GM12878 (cell line): ENCODE measurements at regions not wholly inside any gene's neighbourhood (a gene's known extent, or its start where the extent isn't known, plus 50 kb on each side); places are given as distances from the start of the nearest gene placed in this dataset.

Experiments
- ATAC-seq: fragments of 200-7000 bp; cut with Tn5 transposase; 3 replicates; pipeline ENCODE4 v1.9.1; 2020; ENCODE audit warnings: mild to moderate bottlenecking, moderate library complexity
- BruUV-seq: library from RNA; stranded (reverse); fragments of 400-500 nt; replicated peaks from 2 replicates; lab custom pipeline; 2021; lab: Mats Ljungman, UMichigan
- CTCF ChIA-PET: fragments of 300-600 bp; sonication (Branson Sonifier 250); formaldehyde crosslinking; extraction: SDS; loops from one replicate; lab custom pipeline; 2021; ENCODE audit warnings: inconsistent platforms; lab: Yijun Ruan, JAX
- POLR2A ChIA-PET: fragments of 350-600 bp; formaldehyde crosslinking; extraction: SDS; loops from one replicate; lab custom pipeline; 2021; ENCODE audit warnings: inconsistent platforms; lab: Charles Lee
- RAD21 ChIA-PET: fragments of 300-600 bp; sonication (Branson Sonifier 250); formaldehyde crosslinking; loops from one replicate; lab custom pipeline; 2023; ENCODE audit warnings: antibody characterized with exemption; ENCODE audit not compliant: unreplicated experiment; lab: Charles Lee
- SMC1A ChIA-PET: fragments of 300-600 bp; sonication (Branson Sonifier 250); formaldehyde crosslinking; loops from one replicate; lab custom pipeline; 2023; ENCODE audit not compliant: unreplicated experiment, uncharacterized antibody; lab: Charles Lee
- DNase-seq: peaks from one replicate; pipeline ENCODE4 v3.0.0-alpha.2; 2011; ENCODE audit warnings: low read depth, low spot score
- FAIRE-seq: peaks from 3 replicates; lab custom pipeline; 2011; peaks lifted over from hg19 to GRCh38; lab: Jason Lieb, UNC
- H2AFZ ChIP-seq: 2 replicates; pipeline ENCODE4 v1.6.0; 2011; ENCODE audit warnings: low read depth, low read length, control low read depth; ENCODE audit not compliant: control insufficient read depth
- H3K27ac ChIP-seq: 2 replicates; pipeline ENCODE4 v1.5.1; 2011; ENCODE audit warnings: control low read depth; ENCODE audit not compliant: control insufficient read depth, insufficient read depth
- H3K27me3 ChIP-seq, 2 experiments: replicated peaks in 1 of 2; 2 replicates each; pipeline versions ENCODE4 v1.6.0 to v1.6.1; 2011; ENCODE audit warnings: low read length in 1 of 2; ENCODE audit not compliant: control insufficient read depth in 2 of 2, insufficient read depth in 2 of 2
- H3K36me3 ChIP-seq, 2 experiments: 2 replicates each; pipeline ENCODE4 v1.5.1; 2011; ENCODE audit warnings: low read length in 1 of 2; ENCODE audit not compliant: control insufficient read depth in 2 of 2, insufficient read depth in 2 of 2
- H3K4me1 ChIP-seq: 2 replicates; pipeline ENCODE4 v1.6.1; 2011; ENCODE audit warnings: mild to moderate bottlenecking, low read length, moderate library complexity, mixed read lengths; ENCODE audit not compliant: control insufficient read depth, insufficient read depth
- H3K4me2 ChIP-seq: 2 replicates; pipeline ENCODE4 v1.6.0; 2011; ENCODE audit warnings: control low read depth; ENCODE audit not compliant: control insufficient read depth, insufficient read depth
- H3K4me3 ChIP-seq: fragments of 200-600 bp; sonication (generic); 2 replicates; pipeline ENCODE4 v1.5.1; 2016
- H3K79me2 ChIP-seq: 2 replicates; pipeline ENCODE4 v1.6.0; 2011; ENCODE audit warnings: low read length; ENCODE audit not compliant: control insufficient read depth, insufficient read depth
- H3K9ac ChIP-seq: 2 replicates; pipeline ENCODE4 v1.8.0; 2011; ENCODE audit warnings: low read length, control low read depth, mixed read lengths; ENCODE audit not compliant: control insufficient read depth, insufficient read depth
- H3K9me3 ChIP-seq: replicated peaks from 3 replicates; pipeline ENCODE4 v1.5.1; 2011; ENCODE audit warnings: mild to moderate bottlenecking, low read length; ENCODE audit not compliant: control insufficient read depth, insufficient read depth
- H4K20me1 ChIP-seq: 2 replicates; pipeline ENCODE4 v1.6.0; 2011; ENCODE audit not compliant: control insufficient read depth, insufficient read depth
- CBFB ChIP-seq: IDR thresholded peaks from 2 replicates; pipeline ENCODE4 v1.6.1; 2016; ENCODE audit warnings: antibody characterized with exemption, low read depth
- CREB1 ChIP-seq: IDR thresholded peaks from 2 replicates; pipeline ENCODE4 v1.6.1; 2012; ENCODE audit warnings: low read depth, mild to moderate bottlenecking, inconsistent platforms
- DPF2 ChIP-seq: fragments of 450-650 bp; IDR thresholded peaks from 2 replicates; pipeline ENCODE4 v1.6.1; 2017; ENCODE audit warnings: mild to moderate bottlenecking
- FOXK2 ChIP-seq: fragments of 450-650 bp; IDR thresholded peaks from 2 replicates; pipeline ENCODE4 v1.6.1; 2017; ENCODE audit warnings: mild to moderate bottlenecking, moderate library complexity
- HDGF ChIP-seq: fragments of 450-650 bp; IDR thresholded peaks from 2 replicates; pipeline ENCODE4 v1.6.1; 2016; ENCODE audit warnings: antibody characterized with exemption
- MEF2B ChIP-seq: fragments of 450-650 bp; IDR thresholded peaks from 2 replicates; pipeline ENCODE4 v1.6.1; 2018; ENCODE audit warnings: mild to moderate bottlenecking, moderate library complexity; ENCODE audit not compliant: partially characterized antibody, poor library complexity, severe bottlenecking
- POLR2AphosphoS2 ChIP-seq: IDR thresholded peaks from 2 replicates; pipeline ENCODE4 v1.6.1; 2011; ENCODE audit warnings: low read depth, mild to moderate bottlenecking, low read length, improper control_type of control experiment, moderate library complexity
- TCF12 ChIP-seq: IDR thresholded peaks from 2 replicates; pipeline ENCODE4 v1.6.1; 2011; ENCODE audit warnings: low read depth, mild to moderate bottlenecking, low read length
- ZNF622 ChIP-seq: fragments of 450-650 bp; IDR thresholded peaks from 2 replicates; pipeline ENCODE4 v1.6.1; 2017; ENCODE audit warnings: mild to moderate bottlenecking, inconsistent platforms
- WGBS: methylation state at CpG from one replicate; pipeline ENCODE4 v1.1.6; 2016; ENCODE audit warnings: low lambda C conversion rate; ENCODE audit not compliant: insufficient replicate concordance, insufficient coverage; ENCODE audit errors: missing lambda C conversion rate; 5-methylcytosine and 5-hydroxymethylcytosine counted together
- in situ Hi-C: fragments of 300-500 bp; cut with MboI; formaldehyde crosslinking; loops from 9 replicates; pipeline ENCODE4 v1.14.3; 2018; ENCODE audit warnings: mixed read lengths
- intact Hi-C: fragments of 100-400 bp; cut with micrococcal nuclease; formaldehyde crosslinking; loops from one replicate; pipeline ENCODE4 v1.14.2; 2022; ENCODE audit not compliant: unreplicated experiment
- TF ChIP-seq, protein P1 (sequence below): fragments of 450-650 bp; IDR thresholded peaks from 2 replicates; pipeline ENCODE4 v1.6.1; 2017; ENCODE audit warnings: borderline replicate concordance
- TF ChIP-seq, protein P2 (sequence below): fragments of 450-650 bp; IDR thresholded peaks from 2 replicates; pipeline ENCODE4 v1.6.1; 2016; ENCODE audit warnings: mild to moderate bottlenecking, moderate library complexity, borderline replicate concordance

DNA sequence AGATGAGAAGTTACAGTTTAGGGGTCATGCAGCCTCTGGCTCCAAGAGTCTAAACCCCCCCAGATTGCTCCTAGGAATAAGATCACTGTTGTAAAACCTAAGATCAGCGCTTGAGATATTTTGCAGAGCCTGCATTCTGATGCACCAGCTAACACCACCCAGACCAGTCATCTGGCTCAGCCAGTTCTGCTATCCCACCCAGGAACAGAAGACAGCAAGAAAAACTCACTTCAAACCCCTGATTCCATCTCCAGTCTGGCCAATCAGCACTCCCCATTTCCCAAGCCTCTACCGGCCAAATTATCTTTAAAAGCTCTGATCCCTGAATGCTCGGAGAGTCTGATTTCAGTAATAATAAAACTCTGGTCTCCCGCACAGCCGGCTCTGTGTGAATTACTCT lies 158.6 kb downstream of the ZNF664 start:
- H2AFZ ChIP-seq, result peak overlapping the region; percentile 48
- no peak for TF ChIP-seq ZNF622
- no peak for TF ChIP-seq DPF2
- no peak for TF ChIP-seq FOXK2
- TF ChIP-seq HDGF, result no peak
- TF ChIP-seq, protein P1, sequence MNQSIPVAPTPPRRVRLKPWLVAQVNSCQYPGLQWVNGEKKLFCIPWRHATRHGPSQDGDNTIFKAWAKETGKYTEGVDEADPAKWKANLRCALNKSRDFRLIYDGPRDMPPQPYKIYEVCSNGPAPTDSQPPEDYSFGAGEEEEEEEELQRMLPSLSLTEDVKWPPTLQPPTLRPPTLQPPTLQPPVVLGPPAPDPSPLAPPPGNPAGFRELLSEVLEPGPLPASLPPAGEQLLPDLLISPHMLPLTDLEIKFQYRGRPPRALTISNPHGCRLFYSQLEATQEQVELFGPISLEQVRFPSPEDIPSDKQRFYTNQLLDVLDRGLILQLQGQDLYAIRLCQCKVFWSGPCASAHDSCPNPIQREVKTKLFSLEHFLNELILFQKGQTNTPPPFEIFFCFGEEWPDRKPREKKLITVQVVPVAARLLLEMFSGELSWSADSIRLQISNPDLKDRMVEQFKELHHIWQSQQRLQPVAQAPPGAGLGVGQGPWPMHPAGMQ, result no peak
- no peak for TF ChIP-seq TCF12
- 81% methylated on average over 5 of the region's 5 CpGs for WGBS
- no peak for ATAC-seq
- ChIA-PET POLR2A (no interaction called here), CTCF (interaction anchor here (1.6 kb wide), 1 partner anchor 95 kb away, joined by 4 read pairs; no protein-coding TSS in a partner anchor), SMC1A (interaction anchor here (1.3 to 2.0 kb wide), 3 partner anchors 14 to 73 kb away, joined by 3 to 6 read pairs (median 3); no protein-coding TSS in a partner anchor), RAD21 (interaction anchor here (0.8 to 1.4 kb wide), 3 partner anchors 13 to 78 kb away, joined by 3 to 5 read pairs (median 3); no protein-coding TSS in a partner anchor)
- H3K4me2 ChIP-seq, result peak overlapping the region; percentile 54; the same call in 1 of the 2 replicates
- no peaks in the 10 kb centered on the region for H3K27me3 ChIP-seq
- peak overlapping the region; percentile 67 for H3K27ac ChIP-seq
- intact Hi-C loops (no loop called here), in situ Hi-C loops (no loop called here)
- H3K4me1 ChIP-seq, result peaks cover 32% of the 10 kb centered on the region
- H3K79me2 ChIP-seq, result no peaks in the 10 kb centered on the region
- no peak overlapping the region for H3K4me3 ChIP-seq
- BruUV-seq, result no TSS peak
- no peak for FAIRE-seq
- H3K36me3 ChIP-seq, result no peaks in the 10 kb centered on the region
- no peak for DNase-seq
- no peaks in the 10 kb centered on the region for H3K9me3 ChIP-seq
- no peak overlapping the region for H3K9ac ChIP-seq
- no peaks in the 10 kb centered on the region for H4K20me1 ChIP-seq

DNA sequence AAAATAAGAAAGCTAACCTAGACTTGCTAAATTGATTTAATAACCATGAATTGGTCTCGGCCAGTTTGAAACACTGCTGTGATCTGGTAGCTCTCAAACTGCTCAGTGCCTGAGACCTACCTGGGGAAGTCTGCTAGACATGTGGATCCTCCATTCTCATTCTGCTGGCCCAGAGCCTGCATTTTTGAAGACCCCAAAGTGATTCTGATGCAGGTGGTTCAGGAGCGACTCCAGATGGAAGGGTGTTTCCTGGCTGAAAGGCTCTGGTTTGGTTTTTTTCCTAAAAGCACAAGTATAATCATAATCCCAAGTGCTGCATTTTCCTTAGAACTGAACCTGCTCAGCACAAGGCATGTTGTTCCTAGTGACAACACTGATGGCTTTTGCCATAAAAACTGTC lies 159.5 kb downstream of the ZNF664 start:
- peaks cover 5% of the 10 kb centered on the region for H3K9me3 ChIP-seq
- ChIA-PET POLR2A (no interaction called here), CTCF (no interaction called here), RAD21 (interaction anchor here (1.1 kb wide), 1 partner anchor 12 kb away, joined by 5 read pairs; no protein-coding TSS in a partner anchor), SMC1A (interaction anchor here (0.6 to 2.0 kb wide), 4 partner anchors 11 to 590 kb away, joined by 3 to 6 read pairs (median 4); no protein-coding TSS in a partner anchor)
- FAIRE-seq (no peak), DNase-seq (no peak), ATAC-seq (no peak)
- in situ Hi-C loops, result no loop called here
- 68% methylated on average over 2 of the region's 2 CpGs for WGBS
- no peak overlapping the region for H3K27ac ChIP-seq
- peaks cover 23% of the 10 kb centered on the region for H3K4me1 ChIP-seq
- no peaks in the 10 kb centered on the region for H3K79me2 ChIP-seq
- no peak overlapping the region for H3K4me3 ChIP-seq
- no peak overlapping the region for H3K4me2 ChIP-seq
- BruUV-seq, result no TSS peak
- intact Hi-C loops, result no loop called here
- no peaks in the 10 kb centered on the region for H3K27me3 ChIP-seq
- no peaks in the 10 kb centered on the region for H4K20me1 ChIP-seq
- H3K9ac ChIP-seq, result no peak overlapping the region
- H2AFZ ChIP-seq, result no peak overlapping the region
- no peaks in the 10 kb centered on the region for H3K36me3 ChIP-seq
- TF ChIP-seq POLR2AphosphoS2 (no peak), MEF2B (no peak), CREB1 (no peak), CBFB (no peak)
- TF ChIP-seq, protein P2, sequence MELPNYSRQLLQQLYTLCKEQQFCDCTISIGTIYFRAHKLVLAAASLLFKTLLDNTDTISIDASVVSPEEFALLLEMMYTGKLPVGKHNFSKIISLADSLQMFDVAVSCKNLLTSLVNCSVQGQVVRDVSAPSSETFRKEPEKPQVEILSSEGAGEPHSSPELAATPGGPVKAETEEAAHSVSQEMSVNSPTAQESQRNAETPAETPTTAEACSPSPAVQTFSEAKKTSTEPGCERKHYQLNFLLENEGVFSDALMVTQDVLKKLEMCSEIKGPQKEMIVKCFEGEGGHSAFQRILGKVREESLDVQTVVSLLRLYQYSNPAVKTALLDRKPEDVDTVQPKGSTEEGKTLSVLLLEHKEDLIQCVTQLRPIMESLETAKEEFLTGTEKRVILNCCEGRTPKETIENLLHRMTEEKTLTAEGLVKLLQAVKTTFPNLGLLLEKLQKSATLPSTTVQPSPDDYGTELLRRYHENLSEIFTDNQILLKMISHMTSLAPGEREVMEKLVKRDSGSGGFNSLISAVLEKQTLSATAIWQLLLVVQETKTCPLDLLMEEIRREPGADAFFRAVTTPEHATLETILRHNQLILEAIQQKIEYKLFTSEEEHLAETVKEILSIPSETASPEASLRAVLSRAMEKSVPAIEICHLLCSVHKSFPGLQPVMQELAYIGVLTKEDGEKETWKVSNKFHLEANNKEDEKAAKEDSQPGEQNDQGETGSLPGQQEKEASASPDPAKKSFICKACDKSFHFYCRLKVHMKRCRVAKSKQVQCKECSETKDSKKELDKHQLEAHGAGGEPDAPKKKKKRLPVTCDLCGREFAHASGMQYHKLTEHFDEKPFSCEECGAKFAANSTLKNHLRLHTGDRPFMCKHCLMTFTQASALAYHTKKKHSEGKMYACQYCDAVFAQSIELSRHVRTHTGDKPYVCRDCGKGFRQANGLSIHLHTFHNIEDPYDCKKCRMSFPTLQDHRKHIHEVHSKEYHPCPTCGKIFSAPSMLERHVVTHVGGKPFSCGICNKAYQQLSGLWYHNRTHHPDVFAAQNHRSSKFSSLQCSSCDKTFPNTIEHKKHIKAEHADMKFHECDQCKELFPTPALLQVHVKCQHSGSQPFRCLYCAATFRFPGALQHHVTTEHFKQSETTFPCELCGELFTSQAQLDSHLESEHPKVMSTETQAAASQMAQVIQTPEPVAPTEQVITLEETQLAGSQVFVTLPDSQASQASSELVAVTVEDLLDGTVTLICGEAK, result no peak
